ENCODE measurements at regions not wholly inside any gene's neighbourhood (a gene's known extent, or its start where the extent isn't known, plus 50 kb on each side); places are given as distances from the start of the nearest gene placed in this dataset.
"Not testable (repeated sequence)": the region's sequence is repeated elsewhere in the genome, so short reads cannot be mapped to it uniquely, and the experiment has no call there.

DNA sequence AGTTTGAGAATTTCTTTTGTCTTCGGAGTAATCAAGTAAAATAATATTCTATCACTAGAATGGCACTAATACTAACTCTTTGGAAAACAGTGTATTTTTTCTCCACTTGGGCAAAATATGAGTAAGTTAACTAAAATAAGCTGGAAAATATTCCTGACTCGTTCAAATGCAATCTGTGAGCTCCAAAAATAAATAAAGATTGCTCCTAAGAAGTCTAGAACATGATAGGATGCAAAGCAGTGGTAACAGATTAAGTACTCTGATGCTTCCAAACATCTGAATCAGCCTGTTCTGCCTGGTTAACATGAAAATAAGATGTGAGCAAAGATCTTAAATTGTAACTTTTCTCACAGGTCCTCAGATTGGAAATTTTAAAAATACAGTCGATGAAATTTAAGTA lies 285.1 kb upstream of the ID4 start:
- no peak for DNase-seq

DNA sequence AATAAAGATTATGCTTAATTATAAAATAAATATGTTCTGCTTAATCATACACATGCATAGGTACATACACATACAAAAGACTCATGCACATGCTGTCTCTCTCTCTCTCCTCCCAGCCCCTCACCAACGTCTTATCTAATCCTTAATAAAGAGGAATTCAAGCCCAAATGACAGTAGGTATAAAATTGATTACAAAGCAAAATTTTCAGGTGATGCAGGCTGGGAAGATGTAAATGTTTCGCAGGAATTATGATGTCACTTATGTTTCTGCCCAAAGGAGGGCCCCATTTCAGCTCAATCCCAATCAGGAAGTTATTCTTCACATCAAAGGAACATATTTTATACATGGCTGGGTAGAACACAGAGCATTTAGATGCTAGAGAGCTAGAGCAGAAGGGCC lies 284.6 kb upstream of the ID4 start:
- no peak for DNase-seq

DNA sequence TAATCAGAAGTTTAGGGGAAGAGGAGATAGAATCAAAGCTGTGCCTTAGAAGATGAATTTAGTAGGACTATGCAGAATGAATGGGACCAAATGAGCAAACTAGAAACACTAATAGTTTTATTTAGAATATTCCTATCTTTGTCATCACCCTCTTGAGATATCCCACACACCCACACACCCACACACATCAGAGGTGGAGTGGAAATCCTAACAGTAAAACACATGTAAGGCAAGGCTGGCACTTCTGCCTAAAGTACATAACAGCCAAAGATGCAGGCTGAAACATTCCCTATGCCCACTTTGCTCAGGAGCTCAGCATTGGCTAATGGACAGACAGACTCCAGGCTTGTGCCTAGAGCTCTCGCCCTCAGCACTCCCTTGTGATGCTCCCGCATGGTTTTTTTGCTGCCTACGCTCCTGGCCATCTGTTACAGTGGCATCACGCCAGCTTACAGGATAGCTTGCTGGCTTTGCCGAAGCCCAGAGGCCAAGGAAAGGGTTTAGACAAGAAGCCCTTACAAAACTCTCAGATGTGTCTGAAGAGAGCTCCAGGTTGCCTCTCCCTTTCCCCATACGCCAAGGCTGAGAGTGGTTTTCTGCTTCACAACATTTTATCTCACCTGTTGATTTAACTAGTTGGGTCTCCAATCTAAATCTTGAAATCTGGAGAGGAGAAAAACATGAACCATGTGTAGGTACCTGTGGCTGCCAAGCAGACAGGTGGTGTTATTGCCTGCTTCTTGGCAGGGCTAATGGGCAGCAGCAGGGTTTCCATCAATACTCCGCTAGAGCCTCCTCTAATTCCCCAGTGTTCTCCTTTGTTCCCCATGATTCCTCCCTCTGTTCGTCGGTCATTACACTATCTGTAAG lies 282.6 kb upstream of the ID4 start:
- DNase-seq = no peak

DNA sequence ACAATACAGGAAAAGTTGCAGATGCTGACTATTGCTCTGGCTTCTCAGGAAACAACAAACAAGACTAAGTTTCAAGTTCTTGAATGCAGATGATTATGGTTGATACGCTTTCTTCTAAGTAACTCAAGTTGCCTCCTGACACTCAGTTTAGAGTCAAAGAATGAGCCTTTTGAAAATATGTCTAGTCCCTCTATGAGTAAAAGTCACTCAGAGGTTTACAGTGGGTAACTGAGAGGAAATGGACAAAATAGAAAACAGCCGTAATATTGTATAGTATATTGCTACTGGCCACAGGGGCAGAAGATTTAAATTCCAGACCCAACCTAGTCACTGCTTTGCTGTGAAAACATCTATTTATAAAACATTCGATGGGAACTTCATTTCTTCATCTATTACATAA lies 280.0 kb upstream of the ID4 start:
- no peak for DNase-seq

DNA sequence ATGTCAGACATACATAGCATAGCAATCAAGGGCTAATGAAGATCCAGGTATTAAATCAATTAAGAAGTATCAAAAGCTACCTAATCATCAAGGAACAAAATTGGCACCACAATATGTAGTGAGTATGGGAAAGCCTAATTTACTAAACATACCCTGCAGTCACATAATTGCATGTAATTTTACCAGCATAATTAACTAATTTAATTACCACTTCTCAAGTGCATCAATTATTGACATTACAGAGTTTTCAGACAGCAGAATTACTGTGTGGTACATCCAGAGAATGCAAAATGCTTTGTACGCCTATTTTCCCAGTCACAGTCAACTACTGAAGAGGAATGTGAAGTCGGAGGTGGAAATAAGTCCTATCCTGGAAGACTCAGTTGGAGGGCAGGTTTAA lies 279.0 kb upstream of the ID4 start:
- no peak for DNase-seq

DNA sequence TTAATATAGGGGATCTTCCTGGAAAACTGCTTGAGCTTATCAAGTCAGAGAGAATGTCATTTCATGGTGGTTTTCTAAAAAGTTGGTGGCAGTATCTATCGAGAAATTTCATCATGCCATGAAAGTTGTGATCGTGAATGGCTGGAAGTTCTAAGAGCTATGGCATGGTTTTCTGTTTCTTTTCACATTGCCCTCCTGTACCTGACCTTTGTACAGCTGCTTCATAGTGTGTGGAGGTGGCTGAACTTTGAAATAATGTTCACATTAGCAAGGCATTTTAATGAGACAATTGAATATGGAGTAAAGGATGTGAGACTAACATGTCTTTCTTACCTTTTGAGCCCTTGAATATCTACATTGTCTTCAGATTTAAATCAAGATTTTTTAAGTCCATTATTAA lies 278.2 kb upstream of the ID4 start:
- DNase-seq = no peak

DNA sequence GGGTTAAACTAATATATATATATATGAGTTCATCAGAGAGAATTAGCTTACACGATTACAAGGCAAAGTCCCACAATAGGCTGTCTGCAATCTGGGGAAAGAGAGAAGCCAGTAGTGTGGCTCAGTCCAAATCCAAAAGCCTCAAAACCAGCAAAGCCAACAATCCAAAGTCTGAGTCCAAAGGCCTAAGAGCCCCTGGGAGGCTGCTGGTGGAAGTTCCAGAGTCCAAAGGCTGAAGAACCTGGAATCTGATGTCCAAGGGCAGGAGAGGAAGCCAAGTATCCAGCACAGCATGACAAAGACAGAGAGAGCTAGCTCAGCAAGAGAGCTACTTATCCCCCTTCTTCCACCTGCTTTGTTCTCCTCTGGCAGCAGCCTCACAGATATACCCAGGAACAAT lies 274.7 kb upstream of the ID4 start:
- DNase-seq = no peak

DNA sequence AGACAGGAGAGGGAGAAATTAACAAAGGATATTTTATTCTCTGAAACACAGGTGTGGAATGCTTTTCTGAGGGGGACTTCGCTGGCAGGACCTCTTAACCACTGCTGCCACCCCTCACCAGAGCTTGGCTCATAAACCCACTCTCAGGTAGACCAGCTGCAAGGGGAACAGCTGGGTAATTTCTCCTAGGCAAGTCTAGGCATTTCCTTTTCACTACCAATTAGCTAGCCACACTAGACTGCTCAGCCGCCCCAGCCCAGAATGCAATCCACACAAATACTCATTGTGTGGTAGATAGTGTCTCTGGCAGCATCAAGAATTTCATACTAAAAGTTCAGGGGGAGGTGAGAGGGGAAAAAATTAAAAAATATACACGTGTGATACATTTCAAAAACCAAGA lies 267.6 kb upstream of the ID4 start:
- DNase-seq = no peak

DNA sequence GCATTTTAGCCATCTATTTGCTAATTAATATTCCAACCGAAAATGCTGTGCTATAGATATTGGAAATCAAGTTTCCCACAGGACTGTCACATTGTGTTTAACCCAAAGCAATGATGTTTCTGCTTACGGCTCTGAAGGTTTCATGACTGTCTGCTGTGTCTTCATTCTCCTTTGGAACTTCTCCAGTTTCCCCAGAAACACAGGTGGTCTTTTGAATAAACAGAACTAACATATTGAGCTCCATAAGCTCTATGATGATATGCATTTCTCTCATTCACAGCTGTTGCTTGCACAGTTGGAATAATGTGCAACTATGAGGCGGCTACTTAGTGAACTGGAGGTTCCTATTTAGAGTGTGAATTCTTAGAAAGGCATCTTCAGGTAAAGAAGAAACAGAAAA lies 266.0 kb upstream of the ID4 start:
- no peak for DNase-seq

DNA sequence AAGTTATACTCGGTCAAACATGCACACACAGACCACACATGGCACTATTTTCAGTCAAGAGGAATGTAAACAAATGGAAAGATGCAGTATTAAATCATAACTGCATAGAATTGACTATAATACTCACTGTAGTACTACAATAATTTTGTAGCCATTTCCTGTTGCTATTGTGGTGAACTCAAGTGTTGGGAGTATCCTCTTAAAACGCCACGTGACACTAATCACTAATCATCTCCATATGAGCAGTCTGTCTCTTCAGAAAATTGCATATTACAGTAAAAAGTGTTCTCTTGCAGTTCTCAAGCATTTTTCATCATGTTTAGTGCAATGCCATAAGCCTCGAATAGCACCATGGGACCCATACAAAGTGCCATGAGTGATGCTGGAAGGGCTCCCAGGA lies 258.7 kb upstream of the ID4 start:
- peak; percentile 73 for DNase-seq

DNA sequence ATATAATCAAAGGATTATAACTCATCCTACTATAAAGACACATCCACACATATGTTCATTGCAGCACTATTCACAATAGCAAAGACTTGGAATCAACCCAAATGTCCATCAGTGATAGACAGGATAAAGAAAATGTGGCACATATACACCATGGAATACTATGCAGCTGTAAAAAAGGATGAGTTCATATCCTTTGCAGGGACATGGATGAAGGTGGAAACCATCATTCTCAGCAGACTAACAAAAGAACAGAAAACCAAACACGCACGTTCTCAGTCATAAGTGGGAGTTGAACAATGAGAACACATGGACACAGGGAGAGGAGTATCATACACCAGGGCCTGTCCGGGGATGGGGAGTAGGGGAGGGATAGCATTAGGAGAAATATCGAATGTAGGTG lies 253.0 kb upstream of the ID4 start:
- not testable (repeated sequence) for DNase-seq

DNA sequence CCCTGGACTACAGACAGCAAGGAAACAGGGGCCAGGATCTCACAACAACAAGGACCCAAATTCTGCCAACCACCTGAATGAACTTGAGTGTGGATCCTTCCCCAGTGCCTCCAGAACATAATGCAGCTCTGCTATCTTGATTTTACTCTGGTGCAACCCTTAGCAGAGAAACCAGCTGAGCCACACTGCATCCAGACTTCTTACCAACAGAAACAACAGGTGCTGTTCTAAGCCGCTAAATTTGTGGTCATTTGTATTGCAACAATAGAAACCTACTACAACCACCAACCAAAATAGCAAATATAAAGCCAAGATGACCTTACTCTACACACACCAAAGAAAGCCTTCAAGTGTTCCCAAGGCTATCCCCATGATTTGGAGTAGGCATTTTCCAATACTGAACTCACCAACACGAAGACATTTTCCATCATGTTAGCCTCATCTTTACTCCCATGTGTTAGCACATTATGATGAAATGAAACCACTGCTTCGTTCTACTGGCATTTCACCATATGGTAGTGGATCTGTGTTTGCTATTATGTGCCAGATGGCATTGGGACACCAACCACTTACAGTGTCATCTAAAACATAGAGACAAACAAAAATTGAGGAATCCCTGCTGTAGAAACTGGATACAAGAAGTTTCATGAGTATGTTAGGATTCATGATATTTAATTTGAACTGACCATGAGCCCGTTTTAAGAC lies 249.8 kb upstream of the ID4 start:
- DNase-seq = no peak

DNA sequence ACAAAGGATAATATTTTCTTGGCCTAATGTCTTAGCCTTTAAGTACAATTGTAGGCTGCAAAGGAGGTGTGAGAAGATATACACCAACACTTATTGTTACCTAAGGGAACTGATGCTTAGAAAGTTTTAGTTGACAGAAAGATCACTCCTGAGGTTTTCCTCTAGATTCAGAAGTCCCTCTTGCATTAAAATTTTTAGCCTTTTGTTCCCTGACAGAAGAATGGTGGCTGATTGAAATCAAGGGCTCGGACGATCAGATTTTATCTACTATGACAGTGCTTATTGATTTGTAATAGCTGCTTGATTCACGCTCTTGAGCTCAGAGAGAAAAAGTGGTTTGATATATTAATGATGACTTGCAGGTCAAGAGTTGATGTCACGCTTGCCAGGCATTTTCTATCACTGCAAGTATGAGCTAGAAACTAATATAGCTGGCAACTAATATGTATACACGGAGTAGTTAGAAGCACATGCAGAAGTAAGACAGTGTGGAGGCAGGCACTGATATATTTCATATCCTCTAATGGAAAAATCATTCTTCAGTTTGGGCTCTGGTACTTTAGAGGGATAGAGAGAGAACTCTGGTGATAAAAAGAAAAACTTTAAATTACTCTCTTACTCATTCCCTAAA lies 246.6 kb upstream of the ID4 start:
- DNase-seq = no peak

DNA sequence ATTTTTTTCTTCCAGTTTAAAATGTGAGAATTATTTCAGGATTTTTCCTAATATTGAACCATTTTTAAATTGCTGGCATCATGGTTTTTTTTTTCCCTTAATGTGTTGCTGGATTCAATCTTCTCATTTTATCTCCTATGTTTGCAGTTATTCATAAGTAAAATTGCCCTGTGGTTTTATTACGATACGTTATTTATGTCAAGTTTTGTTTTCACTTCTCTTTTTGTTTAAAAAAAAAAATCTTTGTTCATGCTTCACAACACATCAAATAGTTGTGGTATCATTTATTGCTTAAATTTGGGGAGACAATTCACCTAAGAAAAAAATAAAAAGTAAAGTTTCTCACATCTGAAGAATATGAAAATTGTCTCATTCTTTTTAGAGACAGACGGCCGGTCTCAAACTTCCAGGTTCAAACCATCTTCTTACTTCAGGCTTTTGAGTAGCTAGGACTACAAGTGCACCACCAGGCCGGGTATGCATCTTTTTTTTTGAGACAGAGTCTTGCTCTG lies 239.3 kb upstream of the ID4 start:
- DNase-seq = no peak

DNA sequence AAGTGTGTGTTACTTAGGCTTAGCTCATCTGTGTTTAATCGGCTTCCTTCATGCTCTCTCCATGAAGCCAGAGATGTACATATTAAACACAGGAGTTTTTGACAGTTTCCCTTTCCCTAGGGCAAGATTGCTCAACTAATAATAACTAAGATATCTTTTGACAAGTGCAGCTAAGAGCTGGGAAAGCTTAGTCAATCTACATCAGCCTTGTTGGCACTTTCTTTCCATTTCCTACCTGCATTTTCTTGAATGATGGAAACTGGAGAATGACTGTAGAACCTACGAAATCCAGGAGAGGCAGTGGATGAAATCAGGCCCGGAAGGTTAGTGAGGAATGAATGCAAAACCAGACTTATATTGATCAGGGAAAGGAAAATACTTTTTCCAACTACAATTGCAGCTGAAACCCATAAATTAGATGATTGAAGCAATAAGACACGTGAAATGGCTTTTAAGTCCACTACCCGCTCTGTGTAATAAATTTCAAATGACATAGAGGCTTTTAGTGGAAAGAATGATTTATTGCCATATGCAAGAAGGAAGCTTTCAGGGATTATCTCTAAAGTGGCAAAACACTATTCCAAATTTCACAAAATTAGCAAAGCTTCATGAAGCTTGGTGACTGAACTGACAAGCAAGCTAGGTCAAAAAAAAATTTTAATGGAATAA lies 237.2 kb upstream of the ID4 start:
- DNase-seq = no peak

DNA sequence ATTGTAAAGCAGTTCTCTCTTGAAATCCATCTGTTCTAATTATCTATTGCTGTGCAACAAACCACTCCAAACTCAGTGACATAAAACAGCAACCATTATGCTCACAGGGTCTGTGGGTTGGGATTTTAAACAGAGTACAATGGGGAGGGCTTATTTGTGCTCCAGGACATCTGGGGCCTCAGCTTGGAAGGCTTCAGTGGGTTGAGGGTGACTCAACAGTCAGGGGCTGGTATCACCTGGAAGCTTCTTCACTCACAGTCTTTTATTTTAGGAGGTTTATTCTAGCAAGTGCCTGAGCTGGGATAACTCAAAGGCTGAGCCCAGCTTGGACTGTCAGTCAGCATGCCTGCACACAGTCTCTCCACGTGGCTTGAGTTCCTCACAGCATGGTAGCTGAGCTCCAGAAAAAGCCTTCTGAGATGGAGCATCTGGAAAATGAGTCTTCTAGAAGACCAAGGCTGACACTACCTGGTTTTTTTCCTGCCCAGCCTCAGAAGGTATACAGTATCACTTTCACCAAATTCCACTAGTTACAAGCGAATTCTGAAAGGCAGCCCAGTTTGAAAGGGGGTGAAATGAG lies 234.6 kb upstream of the ID4 start:
- DNase-seq = no peak

DNA sequence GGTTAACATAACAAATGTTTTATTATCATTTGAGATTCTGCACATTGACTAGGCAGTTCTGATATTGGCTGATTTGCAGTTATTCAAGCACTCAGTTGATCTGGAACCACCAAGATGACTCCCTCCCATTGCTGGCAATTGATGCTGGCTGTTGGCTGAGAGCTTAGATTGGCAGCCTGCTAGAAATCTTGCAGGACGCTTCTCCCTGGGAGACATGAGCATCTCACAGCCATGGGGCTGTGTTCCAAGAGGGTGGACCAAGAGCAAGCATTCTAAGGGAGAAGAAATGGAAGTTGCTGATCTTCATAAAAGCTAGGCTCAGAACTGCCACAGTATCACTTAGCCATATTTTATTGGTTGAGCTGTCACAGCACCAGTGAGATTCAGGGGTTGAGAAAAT lies 233.4 kb upstream of the ID4 start:
- peak; percentile 5 for DNase-seq

DNA sequence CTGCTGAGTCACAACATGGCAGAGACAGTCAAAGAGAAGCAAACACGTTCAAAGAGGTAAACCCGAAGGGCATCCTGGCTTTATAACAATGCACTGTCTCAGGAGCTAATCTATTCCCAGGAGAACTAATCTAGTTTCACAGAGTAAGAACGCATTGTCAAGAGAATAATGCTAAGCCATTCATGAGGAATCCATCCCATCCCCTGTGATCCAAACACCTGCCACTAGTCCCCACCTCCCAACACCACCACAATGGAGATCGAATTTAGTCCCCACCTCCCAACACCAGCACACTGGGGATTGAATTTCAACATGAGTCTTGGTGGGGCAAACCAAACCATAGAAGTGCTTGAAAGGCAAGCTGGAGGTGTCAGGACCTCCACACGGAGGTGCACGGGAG lies 231.5 kb upstream of the ID4 start:
- DNase-seq = no peak

DNA sequence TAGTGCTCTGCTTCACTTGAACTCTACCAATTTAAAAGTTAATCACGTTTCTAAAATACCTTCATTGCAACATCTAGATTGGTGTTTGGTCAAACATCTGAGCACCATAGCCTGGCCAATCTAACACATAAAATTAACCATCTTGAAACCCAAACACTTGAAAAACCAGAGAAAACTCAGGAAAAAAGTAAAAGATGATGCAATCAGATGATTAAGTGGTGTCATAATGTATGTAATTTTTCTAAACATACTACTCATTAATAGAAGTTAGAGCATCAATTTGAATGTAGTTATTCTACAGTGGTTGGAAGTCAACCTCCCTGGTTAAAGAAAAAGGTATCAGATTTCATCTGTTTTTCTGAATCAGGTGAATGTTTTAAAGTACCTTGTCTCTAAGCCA lies 228.6 kb upstream of the ID4 start:
- no peak for DNase-seq

DNA sequence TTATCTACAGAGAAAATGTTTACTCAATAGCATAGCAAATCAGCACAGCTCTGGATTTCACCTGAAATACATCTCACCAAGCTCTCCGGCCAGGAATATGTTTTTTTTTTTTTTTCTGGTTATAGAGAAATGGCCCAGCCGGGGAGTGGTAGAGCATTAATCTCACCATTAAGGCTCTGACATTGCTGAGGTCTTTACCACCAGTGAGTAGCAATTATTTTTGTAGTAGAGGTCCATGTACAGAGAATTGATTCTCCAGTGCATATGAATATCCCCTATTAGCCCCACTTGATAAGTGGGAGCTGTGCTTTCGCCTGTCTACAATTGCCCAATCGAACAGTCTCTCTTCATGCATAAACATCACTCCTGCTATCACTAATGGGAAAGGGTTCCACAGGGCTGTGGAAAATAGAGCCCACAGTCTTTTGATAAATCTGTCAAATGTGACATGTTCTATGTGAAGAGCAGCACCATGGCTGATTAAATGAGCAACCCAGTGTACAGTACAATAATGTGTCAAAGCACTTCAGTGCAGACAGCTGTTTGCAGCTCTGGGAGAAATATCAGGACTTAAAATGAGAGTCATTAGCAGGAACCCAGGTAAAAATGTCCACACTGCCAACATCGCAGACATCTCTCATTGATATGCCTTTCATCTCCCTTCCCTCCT lies 227.1 kb upstream of the ID4 start:
- DNase-seq = no peak

DNA sequence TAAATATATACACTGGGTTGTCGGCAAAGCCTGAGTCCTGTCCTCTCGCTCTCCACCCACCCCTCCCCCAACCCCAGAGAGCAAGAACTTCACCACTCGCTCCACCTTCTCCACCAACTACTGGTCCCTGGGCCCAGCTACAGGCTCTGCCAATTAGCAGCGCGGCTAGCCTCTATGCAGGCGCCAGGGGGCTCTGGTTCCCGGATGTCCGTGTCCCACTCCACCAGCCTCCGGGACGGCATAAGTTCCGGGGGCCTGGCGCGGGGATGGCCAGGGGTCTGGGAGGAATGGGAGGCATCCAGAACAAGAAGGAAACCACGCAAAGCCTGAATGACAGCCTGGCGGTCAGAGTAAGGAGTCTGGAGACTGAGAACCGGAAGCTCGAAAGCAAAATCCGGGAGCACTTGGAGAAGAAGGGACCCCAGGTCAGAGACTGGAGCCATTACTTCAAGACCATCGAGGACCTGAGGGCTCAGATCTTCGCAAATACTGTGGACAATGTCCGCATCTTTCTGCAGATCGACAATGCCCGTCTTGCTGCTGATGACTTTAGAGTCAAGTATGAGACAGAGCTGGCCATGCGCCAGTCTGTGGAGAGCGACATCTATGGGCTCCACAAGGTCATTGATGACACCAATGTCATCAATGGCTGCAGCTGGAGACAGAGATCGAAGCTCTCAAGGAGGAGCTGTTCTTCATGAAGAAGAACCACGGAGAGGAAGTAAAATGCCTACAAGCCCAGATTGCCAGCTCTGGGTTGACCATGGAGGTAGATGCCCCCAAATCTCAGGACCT lies 224.3 kb upstream of the ID4 start:
- DNase-seq = not testable (repeated sequence)
